ENCODE measurements at regions not wholly inside any gene's neighbourhood (a gene's known extent, or its start where the extent isn't known, plus 50 kb on each side); places are given as distances from the start of the nearest gene placed in this dataset.

GRCh38 chr2:103167599-103167998, 405.8 kb downstream of the TMEM182 start:
- no peaks in the 10 kb centered on the region for H3K36me3 ChIP-seq
- 87 to 94% (median 90%) methylated on average over 8 to 9 of the region's 9 CpGs for whole genome bisulfite sequencing, 4 donors
- ATAC-seq (no peak), DNase-seq (no peak)
- no peak overlapping the region for H3K4me3 ChIP-seq
- no peaks in the 10 kb centered on the region for H3K9me3 ChIP-seq
- H3K27ac ChIP-seq = no peak overlapping the region
- TF ChIP-seq, protein P1, sequence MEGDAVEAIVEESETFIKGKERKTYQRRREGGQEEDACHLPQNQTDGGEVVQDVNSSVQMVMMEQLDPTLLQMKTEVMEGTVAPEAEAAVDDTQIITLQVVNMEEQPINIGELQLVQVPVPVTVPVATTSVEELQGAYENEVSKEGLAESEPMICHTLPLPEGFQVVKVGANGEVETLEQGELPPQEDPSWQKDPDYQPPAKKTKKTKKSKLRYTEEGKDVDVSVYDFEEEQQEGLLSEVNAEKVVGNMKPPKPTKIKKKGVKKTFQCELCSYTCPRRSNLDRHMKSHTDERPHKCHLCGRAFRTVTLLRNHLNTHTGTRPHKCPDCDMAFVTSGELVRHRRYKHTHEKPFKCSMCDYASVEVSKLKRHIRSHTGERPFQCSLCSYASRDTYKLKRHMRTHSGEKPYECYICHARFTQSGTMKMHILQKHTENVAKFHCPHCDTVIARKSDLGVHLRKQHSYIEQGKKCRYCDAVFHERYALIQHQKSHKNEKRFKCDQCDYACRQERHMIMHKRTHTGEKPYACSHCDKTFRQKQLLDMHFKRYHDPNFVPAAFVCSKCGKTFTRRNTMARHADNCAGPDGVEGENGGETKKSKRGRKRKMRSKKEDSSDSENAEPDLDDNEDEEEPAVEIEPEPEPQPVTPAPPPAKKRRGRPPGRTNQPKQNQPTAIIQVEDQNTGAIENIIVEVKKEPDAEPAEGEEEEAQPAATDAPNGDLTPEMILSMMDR (IDR thresholded peaks at IDR 0.05) = no peak
- TF ChIP-seq POLR2A (IDR thresholded peaks at IDR 0.05) = no peak
- intact Hi-C loops (cut with DNase I) = loop anchor here in 1 of 10 donors (10.0 kb wide), 1 partner anchor 1707 kb away; no protein-coding TSS in a partner anchor
- H3K27me3 ChIP-seq = no peaks in the 10 kb centered on the region
- H3K4me1 ChIP-seq = no peaks in the 10 kb centered on the region

DNA sequence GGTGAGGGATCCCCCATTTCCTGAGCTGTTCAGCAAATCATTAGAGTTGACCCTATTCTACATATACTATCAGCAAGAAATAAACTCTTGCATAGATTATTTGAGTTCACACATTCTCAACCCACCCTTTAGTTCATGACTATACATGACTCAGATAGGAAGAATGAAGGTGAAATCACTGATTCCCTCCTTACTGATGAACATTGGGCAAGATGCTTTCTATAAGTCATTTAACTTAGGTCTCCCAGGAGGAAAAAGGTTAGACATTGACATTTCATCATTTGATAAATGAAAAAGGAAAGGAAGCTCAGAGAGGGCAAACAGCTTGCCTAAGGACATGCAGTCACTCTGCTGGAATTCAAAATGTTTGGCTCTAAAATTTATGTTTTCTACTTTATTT, 408.0 kb downstream of the TMEM182 start:
- DNase-seq = no peak
- Histone ChIP-seq H3K27me3 (no peaks in the 10 kb centered on the region), H3K9me3 (no peaks in the 10 kb centered on the region), H3K4me3 (no peak overlapping the region), H3K27ac (no peak overlapping the region), H3K4me1 (no peaks in the 10 kb centered on the region), H3K36me3 (no peaks in the 10 kb centered on the region)
- ATAC-seq = no peak
- TF ChIP-seq POLR2A (IDR thresholded peaks at IDR 0.05) = no peak
- TF ChIP-seq, protein P1 (IDR thresholded peaks at IDR 0.05) = no peak
- intact Hi-C loops (cut with DNase I) = loop anchor here in 1 of 10 donors (10.0 kb wide), 1 partner anchor 1705 kb away; no protein-coding TSS in a partner anchor

DNA sequence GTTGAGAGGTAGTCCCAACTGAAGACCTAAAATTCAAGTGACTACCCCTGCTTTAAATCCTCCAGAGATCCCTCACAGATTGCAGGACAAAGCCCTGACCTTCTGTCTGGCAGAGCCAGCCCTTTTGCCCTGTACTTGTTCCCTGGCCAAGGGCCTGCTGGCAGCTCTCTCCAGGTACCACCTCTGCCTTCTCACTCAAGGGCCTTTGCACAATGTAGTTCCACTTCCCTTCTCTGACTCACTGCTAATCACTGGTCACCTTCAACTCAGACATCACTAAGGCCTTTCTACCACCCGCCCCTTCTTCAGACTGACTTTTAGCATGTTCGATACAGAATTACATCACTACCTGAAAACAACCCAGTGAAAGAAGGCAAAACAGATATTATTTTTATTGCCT, 411.0 kb downstream of the TMEM182 start:
- Histone ChIP-seq H3K4me3 (no peak overlapping the region), H3K27ac (no peak overlapping the region), H3K9me3 (no peaks in the 10 kb centered on the region), H3K4me1 (no peaks in the 10 kb centered on the region), H3K36me3 (no peaks in the 10 kb centered on the region), H3K27me3 (peaks cover 0 to 2% (median 0%) of the 10 kb centered on the region in 9 donors)
- ATAC-seq (no peak), DNase-seq (no peak)
- intact Hi-C loops (cut with DNase I) = no loop called here
- TF ChIP-seq, protein P1 (IDR thresholded peaks at IDR 0.05) = no peak
- no peak for TF ChIP-seq POLR2A (IDR thresholded peaks at IDR 0.05)
- 86 to 92% (median 90%) methylated on average over 2 of the region's 2 CpGs for WGBS, 4 donors

DNA sequence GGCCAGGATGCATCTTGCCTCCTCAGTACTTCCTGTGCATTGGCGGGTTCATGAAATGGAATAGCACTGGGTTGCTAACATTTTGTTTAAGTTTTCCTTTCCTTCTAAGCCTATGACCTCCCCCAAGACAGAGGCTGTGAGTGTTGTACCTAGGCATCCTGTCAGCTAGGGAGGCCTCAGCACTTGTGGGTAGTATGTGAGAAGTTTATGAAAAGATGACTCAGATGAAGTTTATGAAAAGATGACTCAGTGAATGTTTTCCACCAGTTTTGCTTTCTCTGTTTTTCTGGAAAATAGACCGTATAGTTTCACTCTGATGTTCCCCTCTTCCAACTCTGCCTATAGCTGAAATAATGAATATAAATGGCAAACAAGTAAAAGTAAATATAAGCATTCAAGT, 412.9 kb downstream of the TMEM182 start:
- no peaks in the 10 kb centered on the region for H3K9me3 ChIP-seq
- no peak for TF ChIP-seq POLR2A (IDR thresholded peaks at IDR 0.05)
- TF ChIP-seq, protein P1 (IDR thresholded peaks at IDR 0.05) = no peak
- H3K27ac ChIP-seq = no peak overlapping the region
- 73 to 86% (median 85%) methylated on average over 2 of the region's 2 CpGs for WGBS, 4 donors
- H3K4me1 ChIP-seq = no peaks in the 10 kb centered on the region
- intact Hi-C loops (cut with DNase I) = no loop called here
- DNase-seq (no peak), ATAC-seq (no peak)
- H3K4me3 ChIP-seq = no peak overlapping the region
- H3K36me3 ChIP-seq = no peaks in the 10 kb centered on the region
- peaks cover 0 to 5% (median 0%) of the 10 kb centered on the region in 9 donors for H3K27me3 ChIP-seq

Measured in heart left ventricle (tissue), 16 donors.